B cell (primary cell): ENCODE measurements at regions not wholly inside any gene's neighbourhood (a gene's known extent, or its start where the extent isn't known, plus 50 kb on each side); places are given as distances from the start of the nearest gene placed in this dataset.

Experiments
- EZH2 ChIP-seq: IDR thresholded peaks from 2 replicates; pipeline ENCODE4 v1.6.1; 2012; ENCODE audit warnings: borderline replicate concordance, low read depth, mild to moderate bottlenecking, moderate library complexity, low read length; ENCODE audit not compliant: insufficient read depth, poor library complexity, severe bottlenecking
- TF ChIP-seq, protein P1 (sequence below): fragments of 200-600 bp; IDR thresholded peaks from one replicate; pipeline ENCODE4 v1.8.0; 2022; ENCODE audit warnings: antibody characterized with exemption, mild to moderate bottlenecking

DNA sequence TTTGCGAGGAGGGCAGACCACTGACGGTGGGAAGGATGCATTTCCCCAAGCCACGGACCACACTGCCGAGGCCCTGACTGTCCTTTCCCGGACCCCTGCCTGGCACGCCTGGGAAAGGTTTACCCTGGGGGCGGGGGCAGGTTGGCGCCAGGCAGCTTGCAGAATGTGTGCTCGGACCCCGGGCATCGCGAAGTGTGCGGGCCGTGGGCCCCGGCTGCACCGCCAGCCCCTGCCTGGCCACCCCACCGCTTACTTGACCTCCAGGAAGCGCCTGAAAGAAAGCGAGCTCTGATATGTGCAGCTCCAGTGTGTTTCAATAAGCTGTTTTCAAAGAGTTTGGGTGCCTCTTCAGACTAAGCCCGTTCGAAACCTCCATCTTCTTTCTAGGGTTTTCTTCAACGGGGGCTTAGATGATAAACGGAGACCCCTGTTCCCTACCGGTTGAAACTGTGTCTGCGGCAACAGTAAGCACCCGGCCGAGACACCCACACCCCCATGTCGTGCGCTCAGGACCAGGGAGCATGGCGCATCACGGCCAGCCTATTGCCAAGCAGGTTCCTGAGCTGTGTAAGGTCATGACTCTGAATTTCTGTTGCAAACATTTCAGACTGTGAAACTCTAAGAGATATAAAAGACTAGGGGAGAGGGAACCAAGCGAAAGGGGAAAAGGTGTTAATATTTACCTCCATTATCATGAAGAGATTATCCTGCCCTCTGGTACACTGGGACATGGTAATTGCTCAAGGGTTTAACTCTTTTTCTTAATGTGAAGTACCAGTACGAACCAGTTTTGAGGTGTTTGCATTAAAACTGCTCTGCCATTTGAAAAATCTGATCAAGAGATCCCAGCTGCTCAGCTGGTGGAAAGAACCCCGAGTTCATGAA lies 231.2 kb upstream of the FOXQ1 start:
- TF ChIP-seq EZH2, result no peak
- TF ChIP-seq, protein P1, sequence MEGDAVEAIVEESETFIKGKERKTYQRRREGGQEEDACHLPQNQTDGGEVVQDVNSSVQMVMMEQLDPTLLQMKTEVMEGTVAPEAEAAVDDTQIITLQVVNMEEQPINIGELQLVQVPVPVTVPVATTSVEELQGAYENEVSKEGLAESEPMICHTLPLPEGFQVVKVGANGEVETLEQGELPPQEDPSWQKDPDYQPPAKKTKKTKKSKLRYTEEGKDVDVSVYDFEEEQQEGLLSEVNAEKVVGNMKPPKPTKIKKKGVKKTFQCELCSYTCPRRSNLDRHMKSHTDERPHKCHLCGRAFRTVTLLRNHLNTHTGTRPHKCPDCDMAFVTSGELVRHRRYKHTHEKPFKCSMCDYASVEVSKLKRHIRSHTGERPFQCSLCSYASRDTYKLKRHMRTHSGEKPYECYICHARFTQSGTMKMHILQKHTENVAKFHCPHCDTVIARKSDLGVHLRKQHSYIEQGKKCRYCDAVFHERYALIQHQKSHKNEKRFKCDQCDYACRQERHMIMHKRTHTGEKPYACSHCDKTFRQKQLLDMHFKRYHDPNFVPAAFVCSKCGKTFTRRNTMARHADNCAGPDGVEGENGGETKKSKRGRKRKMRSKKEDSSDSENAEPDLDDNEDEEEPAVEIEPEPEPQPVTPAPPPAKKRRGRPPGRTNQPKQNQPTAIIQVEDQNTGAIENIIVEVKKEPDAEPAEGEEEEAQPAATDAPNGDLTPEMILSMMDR, result no peak
